ENCODE measurements at regions not wholly inside any gene's neighbourhood (a gene's known extent, or its start where the extent isn't known, plus 50 kb on each side); places are given as distances from the start of the nearest gene placed in this dataset.

DNA sequence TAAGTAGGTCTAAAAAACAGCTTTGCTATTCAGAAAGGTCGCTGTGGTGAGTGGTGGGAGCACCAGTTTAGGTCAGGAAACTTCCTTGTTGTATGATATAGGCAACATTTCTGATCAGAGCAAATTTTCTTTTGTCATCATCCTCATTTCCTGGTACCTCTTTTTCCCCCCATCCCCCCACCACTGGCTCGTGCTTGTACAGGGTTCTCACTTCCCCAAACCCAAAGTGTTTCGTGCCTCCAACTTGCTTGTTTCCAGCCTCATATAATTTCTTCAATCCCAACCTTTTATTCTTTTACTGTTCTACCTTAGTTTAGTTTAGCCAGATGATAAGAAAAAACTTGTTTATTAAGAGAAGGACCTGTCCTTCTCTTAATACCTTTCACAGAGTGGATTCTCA lies 209.4 kb upstream of the JAG1 start:
- TF ChIP-seq, protein P1, sequence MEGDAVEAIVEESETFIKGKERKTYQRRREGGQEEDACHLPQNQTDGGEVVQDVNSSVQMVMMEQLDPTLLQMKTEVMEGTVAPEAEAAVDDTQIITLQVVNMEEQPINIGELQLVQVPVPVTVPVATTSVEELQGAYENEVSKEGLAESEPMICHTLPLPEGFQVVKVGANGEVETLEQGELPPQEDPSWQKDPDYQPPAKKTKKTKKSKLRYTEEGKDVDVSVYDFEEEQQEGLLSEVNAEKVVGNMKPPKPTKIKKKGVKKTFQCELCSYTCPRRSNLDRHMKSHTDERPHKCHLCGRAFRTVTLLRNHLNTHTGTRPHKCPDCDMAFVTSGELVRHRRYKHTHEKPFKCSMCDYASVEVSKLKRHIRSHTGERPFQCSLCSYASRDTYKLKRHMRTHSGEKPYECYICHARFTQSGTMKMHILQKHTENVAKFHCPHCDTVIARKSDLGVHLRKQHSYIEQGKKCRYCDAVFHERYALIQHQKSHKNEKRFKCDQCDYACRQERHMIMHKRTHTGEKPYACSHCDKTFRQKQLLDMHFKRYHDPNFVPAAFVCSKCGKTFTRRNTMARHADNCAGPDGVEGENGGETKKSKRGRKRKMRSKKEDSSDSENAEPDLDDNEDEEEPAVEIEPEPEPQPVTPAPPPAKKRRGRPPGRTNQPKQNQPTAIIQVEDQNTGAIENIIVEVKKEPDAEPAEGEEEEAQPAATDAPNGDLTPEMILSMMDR (IDR thresholded peaks at IDR 0.05) = no peak
- no peaks in the 10 kb centered on the region for H3K36me3 ChIP-seq (ENCODE audit: low read depth)
- no peaks in the 10 kb centered on the region for H3K4me1 ChIP-seq (ENCODE audit: low read depth)
- no peaks in the 10 kb centered on the region for H3K9me3 ChIP-seq
- DNase-seq (no peak), ATAC-seq (no peak)
- H3K4me3 ChIP-seq = no peak overlapping the region
- intact Hi-C loops (cut with DNase I, micrococcal nuclease) = no loop called here

DNA sequence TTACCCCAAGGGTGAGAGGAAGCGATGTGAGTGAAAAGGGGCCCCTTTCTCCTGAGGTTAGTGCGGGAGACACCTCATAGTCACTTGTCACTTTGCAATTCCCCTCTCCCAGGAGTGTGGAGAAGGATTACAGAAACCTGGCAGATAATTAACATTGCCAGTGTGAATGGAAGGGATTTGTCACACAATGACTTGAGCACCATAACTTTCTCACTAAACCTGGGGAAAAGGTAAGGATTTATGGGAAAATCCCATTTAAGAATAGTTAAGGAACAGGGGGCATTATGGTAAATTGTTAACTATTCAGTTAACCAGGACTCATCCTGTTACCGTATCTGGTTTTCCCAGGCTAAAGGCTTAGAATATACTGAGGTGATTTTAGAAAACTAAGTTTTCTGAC lies 219.5 kb upstream of the JAG1 start:
- H3K9me3 ChIP-seq = no peaks in the 10 kb centered on the region
- intact Hi-C loops (cut with DNase I, micrococcal nuclease) = no loop called here
- H3K36me3 ChIP-seq (ENCODE audit: low read depth) = no peaks in the 10 kb centered on the region
- H3K4me3 ChIP-seq = no peak overlapping the region
- no peak for DNase-seq
- ATAC-seq = no peak
- no peaks in the 10 kb centered on the region for H3K4me1 ChIP-seq (ENCODE audit: low read depth)
- TF ChIP-seq, protein P1 (IDR thresholded peaks at IDR 0.05) = no peak

DNA sequence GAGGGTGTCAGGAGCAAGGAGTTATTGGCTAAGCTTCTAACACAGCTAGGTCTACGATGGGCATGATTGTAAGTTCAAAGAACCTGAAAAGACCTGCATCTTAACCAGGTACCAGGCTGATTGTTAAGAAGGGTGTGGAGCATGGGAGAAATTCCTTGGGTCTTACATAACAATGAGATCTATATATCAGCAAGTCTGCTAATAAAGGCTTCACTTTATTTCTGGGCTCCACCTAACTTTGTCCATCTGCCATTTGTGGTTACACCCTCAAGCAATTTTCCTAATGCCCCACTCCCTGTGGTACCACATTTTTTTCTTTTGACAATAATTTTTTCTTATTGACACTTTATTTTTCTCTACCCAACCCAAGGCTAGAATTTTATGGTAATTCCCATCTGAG lies 223.5 kb upstream of the JAG1 start:
- Histone ChIP-seq H3K4me1 (ENCODE audit: low read depth) (no peaks in the 10 kb centered on the region), H3K4me3 (no peak overlapping the region), H3K9me3 (no peaks in the 10 kb centered on the region), H3K36me3 (ENCODE audit: low read depth) (no peaks in the 10 kb centered on the region)
- DNase-seq (no peak), ATAC-seq (no peak)
- TF ChIP-seq, protein P1 (IDR thresholded peaks at IDR 0.05) = no peak
- intact Hi-C loops (cut with DNase I, micrococcal nuclease) = no loop called here

DNA sequence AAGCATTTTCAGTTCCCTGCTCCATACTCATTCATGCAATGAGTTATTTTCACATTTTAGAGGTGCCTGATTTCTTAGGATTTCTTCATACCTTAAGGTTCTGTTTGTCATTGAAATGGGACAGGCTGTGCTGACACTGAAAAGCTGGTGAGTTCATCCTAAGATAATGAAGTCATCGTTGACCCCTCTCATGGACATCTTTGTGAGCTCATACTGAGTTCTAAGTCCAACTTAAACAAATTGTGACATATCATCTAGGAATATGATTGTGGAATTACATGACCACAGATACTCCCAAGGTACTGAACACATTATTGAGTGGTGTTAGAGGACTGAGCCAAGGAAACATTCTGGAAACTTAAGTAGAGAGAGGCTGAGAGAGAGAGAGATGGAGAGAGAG lies 224.8 kb upstream of the JAG1 start:
- intact Hi-C loops (cut with DNase I, micrococcal nuclease) = no loop called here
- ATAC-seq (no peak), DNase-seq (no peak)
- H3K4me1 ChIP-seq (ENCODE audit: low read depth) = no peaks in the 10 kb centered on the region
- no peaks in the 10 kb centered on the region for H3K36me3 ChIP-seq (ENCODE audit: low read depth)
- TF ChIP-seq, protein P1 (IDR thresholded peaks at IDR 0.05) = no peak
- no peak overlapping the region for H3K4me3 ChIP-seq
- no peaks in the 10 kb centered on the region for H3K9me3 ChIP-seq

DNA sequence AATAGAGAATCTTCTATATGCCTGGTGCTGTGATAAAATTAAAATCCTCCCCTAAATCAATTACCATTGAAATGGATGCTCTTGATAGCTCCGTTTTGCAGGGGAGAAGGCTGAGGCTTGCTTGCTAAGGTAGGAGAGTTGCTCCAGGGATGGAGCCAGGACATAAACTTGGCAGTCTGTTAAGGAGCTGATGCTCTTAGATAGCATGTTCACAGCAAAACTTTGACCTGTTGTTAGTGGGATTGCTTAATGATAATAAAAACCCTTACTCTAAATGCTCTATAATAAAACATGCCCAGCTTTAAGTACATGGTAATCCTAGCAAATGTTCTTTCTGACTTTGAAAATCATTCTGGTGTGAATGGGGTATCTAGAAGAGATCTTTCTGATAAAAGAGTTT lies 228.4 kb upstream of the JAG1 start:
- no peak for ATAC-seq
- no peaks in the 10 kb centered on the region for H3K4me1 ChIP-seq (ENCODE audit: low read depth)
- H3K36me3 ChIP-seq (ENCODE audit: low read depth) = no peaks in the 10 kb centered on the region
- no peak overlapping the region for H3K4me3 ChIP-seq
- intact Hi-C loops (cut with DNase I, micrococcal nuclease) = no loop called here
- TF ChIP-seq, protein P1 (IDR thresholded peaks at IDR 0.05) = no peak
- DNase-seq = no peak
- H3K9me3 ChIP-seq = no peaks in the 10 kb centered on the region

DNA sequence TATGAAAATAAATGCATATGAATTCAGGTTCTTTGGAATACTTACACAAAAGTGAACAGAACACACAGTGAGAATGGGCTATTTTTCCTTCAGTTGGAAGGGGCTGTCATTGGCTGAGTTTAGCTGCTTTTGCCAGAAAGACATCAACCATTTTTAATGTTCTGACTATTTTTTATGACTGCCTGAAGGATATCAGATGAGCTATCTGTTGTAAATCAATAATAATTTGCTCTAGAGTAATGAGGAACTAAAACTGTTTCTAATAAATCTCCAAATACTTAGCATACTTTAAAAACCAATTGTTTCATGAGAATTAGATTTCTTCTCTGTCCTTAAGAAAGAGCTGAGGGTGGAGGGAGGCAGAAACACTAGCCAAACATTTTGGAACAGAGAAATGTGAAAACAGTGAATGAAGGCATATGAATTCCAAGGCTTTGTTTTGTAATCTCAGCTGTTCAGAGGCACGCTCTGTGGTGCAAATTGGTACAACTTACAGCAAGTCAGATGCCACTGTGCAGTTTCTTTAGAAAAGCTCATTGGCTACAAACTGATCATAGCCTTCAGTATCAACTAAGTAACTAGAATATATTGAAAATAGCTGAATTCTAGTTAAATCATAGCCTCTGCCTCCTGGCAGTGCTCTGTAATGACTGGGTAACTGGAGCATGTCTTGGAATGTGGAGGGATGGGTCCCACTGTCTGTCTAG lies 228.9 kb upstream of the JAG1 start:
- intact Hi-C loops (cut with DNase I, micrococcal nuclease) = no loop called here
- ATAC-seq = no peak
- H3K9me3 ChIP-seq = no peaks in the 10 kb centered on the region
- no peak overlapping the region for H3K4me3 ChIP-seq
- TF ChIP-seq, protein P1 (IDR thresholded peaks at IDR 0.05) = no peak
- H3K4me1 ChIP-seq (ENCODE audit: low read depth) = no peaks in the 10 kb centered on the region
- no peak for DNase-seq
- no peaks in the 10 kb centered on the region for H3K36me3 ChIP-seq (ENCODE audit: low read depth)

All from mucosa of descending colon (tissue), 3 donors.